ENCODE measurements at regions not wholly inside any gene's neighbourhood (a gene's known extent, or its start where the extent isn't known, plus 50 kb on each side); places are given as distances from the start of the nearest gene placed in this dataset.
"Not testable (repeated sequence)": the region's sequence is repeated elsewhere in the genome, so short reads cannot be mapped to it uniquely, and the experiment has no call there.

- Histone ChIP-seq H3K4me1 (ENCODE audit: control insufficient read depth, insufficient read depth, low read length) (no peaks in the 10 kb centered on the region), H3K9me3 (ENCODE audit: control insufficient read depth, low read length) (no peaks in the 10 kb centered on the region), H3K4me3 (ENCODE audit: low read length) (no peak overlapping the region), H3K27me3 (ENCODE audit: control insufficient read depth, insufficient read depth) (no peaks in the 10 kb centered on the region), H3K27ac (ENCODE audit: low read length) (no peak overlapping the region)
- WGBS: 91% methylated on average over 5 of the region's 5 CpGs
- intact Hi-C loops (cut with DNase I): no loop called here
- DNase-seq: no peak
- no peak for ATAC-seq
Observed at GRCh38 chr15:92763459-92763858, 107.9 kb upstream of the FAM174B start.

DNA sequence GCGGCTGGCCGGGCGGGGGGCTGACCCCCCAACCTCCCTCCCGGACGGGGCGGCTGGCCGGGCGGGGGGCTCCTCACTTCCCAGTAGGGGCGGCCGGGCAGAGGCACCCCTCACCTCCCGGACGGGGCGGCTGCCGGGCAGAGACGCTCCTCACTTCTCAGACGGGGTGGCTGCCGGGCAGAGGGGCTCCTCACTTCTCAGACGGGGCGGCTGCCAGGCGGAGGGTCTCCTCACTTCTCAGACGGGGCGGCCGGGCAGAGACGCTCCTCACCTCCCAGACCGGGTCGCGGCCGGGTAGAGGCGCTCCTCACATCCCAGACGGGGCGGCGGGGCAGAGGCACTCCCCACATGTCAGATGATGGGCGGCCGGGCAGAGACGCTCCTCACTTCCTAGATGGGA, 112.6 kb upstream of the FAM174B start:
- WGBS: 95% methylated on average over 26 of the region's 35 CpGs
- intact Hi-C loops (cut with DNase I): not testable (repeated sequence)

DNA sequence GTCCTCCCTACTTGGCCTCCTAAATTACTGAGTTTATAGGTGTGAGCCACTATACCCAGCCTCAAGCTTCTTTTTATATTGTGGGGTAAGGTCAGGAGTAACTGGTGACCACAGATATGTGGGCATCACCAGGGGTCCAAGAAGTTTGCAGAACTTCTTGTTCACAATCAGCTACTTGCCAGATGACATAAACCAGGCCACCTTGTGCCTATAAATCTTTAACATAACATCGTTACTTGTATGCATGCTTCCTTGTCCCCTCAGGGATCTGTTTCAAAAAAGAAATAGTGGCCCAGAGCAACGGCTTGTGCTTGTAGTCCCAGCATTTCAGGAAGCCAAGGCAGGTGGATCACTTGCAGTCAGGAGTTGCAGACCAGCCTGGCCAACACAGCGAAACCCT, 115.1 kb upstream of the FAM174B start:
- no peaks in the 10 kb centered on the region for H3K9me3 ChIP-seq (ENCODE audit: control insufficient read depth, low read length)
- no peak overlapping the region for H3K4me3 ChIP-seq (ENCODE audit: low read length)
- WGBS: 78% methylated on average over 3 of the region's 3 CpGs
- H3K4me1 ChIP-seq (ENCODE audit: control insufficient read depth, insufficient read depth, low read length): no peaks in the 10 kb centered on the region
- DNase-seq (no peak), ATAC-seq (no peak)
- intact Hi-C loops (cut with DNase I): no loop called here
- no peaks in the 10 kb centered on the region for H3K27me3 ChIP-seq (ENCODE audit: control insufficient read depth, insufficient read depth)
- no peak overlapping the region for H3K27ac ChIP-seq (ENCODE audit: low read length)

More for the DNA sequence above, 112.6 kb upstream of the FAM174B start:
- not testable (repeated sequence) for ATAC-seq; H3K27ac ChIP-seq (ENCODE audit: low read length); H3K4me3 ChIP-seq (ENCODE audit: low read length); H3K27me3 ChIP-seq (ENCODE audit: control insufficient read depth, insufficient read depth); H3K9me3 ChIP-seq (ENCODE audit: control insufficient read depth, low read length); DNase-seq; H3K4me1 ChIP-seq (ENCODE audit: control insufficient read depth, insufficient read depth, low read length)

DNA sequence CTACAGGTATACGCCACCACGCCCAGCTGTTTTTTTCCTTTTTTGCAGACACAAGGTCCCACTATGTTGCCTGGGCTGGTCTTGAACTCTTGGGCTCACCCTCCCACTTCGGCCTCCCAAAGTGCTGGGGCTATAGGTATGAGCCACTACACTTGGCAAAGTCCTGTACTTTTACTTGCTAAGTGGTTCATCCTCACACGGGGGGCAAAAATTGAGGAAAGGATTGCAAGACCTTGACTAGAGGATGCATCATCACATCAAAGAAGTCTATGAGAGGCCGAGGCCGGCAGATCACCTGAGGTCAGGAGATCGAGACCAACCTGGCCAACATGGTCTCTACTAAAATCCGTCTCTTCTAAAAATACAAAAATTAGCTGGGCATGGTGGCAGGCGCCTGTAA, 116.5 kb upstream of the FAM174B start:
- H3K9me3 ChIP-seq (ENCODE audit: control insufficient read depth, low read length): no peaks in the 10 kb centered on the region
- intact Hi-C loops (cut with DNase I): no loop called here
- no peak overlapping the region for H3K4me3 ChIP-seq (ENCODE audit: low read length)
- 97% methylated on average over 9 of the region's 9 CpGs for WGBS
- H3K27ac ChIP-seq (ENCODE audit: low read length): no peak overlapping the region
- H3K27me3 ChIP-seq (ENCODE audit: control insufficient read depth, insufficient read depth): no peaks in the 10 kb centered on the region
- no peak for DNase-seq
- no peaks in the 10 kb centered on the region for H3K4me1 ChIP-seq (ENCODE audit: control insufficient read depth, insufficient read depth, low read length)
- ATAC-seq: no peak

- WGBS: 93% methylated on average over 24 of the region's 24 CpGs
- ATAC-seq (no peak), DNase-seq (no peak)
- intact Hi-C loops (cut with DNase I): no loop called here
- H3K4me3 ChIP-seq (ENCODE audit: low read length): no peak overlapping the region
- no peaks in the 10 kb centered on the region for H3K27me3 ChIP-seq (ENCODE audit: control insufficient read depth, insufficient read depth)
- H3K27ac ChIP-seq (ENCODE audit: low read length): no peak overlapping the region
- H3K9me3 ChIP-seq (ENCODE audit: control insufficient read depth, low read length): no peaks in the 10 kb centered on the region
- H3K4me1 ChIP-seq (ENCODE audit: control insufficient read depth, insufficient read depth, low read length): no peaks in the 10 kb centered on the region
Observed at GRCh38 chr15:92772626-92773244, 117.2 kb upstream of the FAM174B start.

- intact Hi-C loops (cut with DNase I): no loop called here
- ATAC-seq: no peak
- 94% methylated on average over 6 of the region's 6 CpGs for WGBS
- H3K9me3 ChIP-seq (ENCODE audit: control insufficient read depth, low read length): no peaks in the 10 kb centered on the region
- H3K27ac ChIP-seq (ENCODE audit: low read length): no peak overlapping the region
- no peak for DNase-seq
- no peaks in the 10 kb centered on the region for H3K27me3 ChIP-seq (ENCODE audit: control insufficient read depth, insufficient read depth)
- H3K4me3 ChIP-seq (ENCODE audit: low read length): no peak overlapping the region
- H3K4me1 ChIP-seq (ENCODE audit: control insufficient read depth, insufficient read depth, low read length): no peaks in the 10 kb centered on the region
Observed at GRCh38 chr15:92773340-92773739, 117.8 kb upstream of the FAM174B start.

DNA sequence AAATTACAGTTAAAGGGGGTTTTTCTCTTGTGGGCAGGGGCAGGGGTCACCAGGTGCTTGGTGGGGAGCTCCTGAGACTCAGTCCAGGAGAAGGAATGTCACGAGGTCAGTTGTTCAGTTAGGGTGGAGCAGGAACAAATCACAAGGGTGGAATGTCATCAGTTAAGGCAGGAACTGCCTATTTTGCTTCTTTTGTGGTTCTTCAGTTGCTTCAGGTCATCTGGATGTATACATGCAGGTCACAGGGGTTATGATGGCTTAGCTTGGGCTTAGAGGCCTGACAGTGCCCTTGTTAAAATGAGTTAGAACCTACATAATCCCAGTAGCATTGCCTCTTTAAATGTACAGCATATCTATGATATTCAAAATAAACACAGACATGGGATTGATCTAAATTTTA, 120.2 kb upstream of the CHD2 start:
- intact Hi-C loops (cut with DNase I): no loop called here
- H3K4me1 ChIP-seq (ENCODE audit: control insufficient read depth, insufficient read depth, low read length): no peaks in the 10 kb centered on the region
- ATAC-seq (no peak), DNase-seq (no peak)
- WGBS: 93% methylated on average over 1 of the region's 1 CpG
- H3K27ac ChIP-seq (ENCODE audit: low read length): no peak overlapping the region
- no peak overlapping the region for H3K4me3 ChIP-seq (ENCODE audit: low read length)
- H3K27me3 ChIP-seq (ENCODE audit: control insufficient read depth, insufficient read depth): no peaks in the 10 kb centered on the region
- no peaks in the 10 kb centered on the region for H3K9me3 ChIP-seq (ENCODE audit: control insufficient read depth, low read length)

- DNase-seq (no peak), ATAC-seq (no peak)
- Histone ChIP-seq H3K27ac (ENCODE audit: low read length) (no peak overlapping the region), H3K27me3 (ENCODE audit: control insufficient read depth, insufficient read depth) (no peaks in the 10 kb centered on the region), H3K4me1 (ENCODE audit: control insufficient read depth, insufficient read depth, low read length) (no peaks in the 10 kb centered on the region), H3K9me3 (ENCODE audit: control insufficient read depth, low read length) (no peaks in the 10 kb centered on the region), H3K4me3 (ENCODE audit: low read length) (no peak overlapping the region)
- WGBS: 93% methylated on average over 3 of the region's 3 CpGs
- intact Hi-C loops (cut with DNase I): no loop called here
Observed at GRCh38 chr15:92780843-92781242, 119.3 kb upstream of the CHD2 start.

GRCh38 chr15:92781925-92782453, 118.1 kb upstream of the CHD2 start:
- Histone ChIP-seq H3K4me1 (ENCODE audit: control insufficient read depth, insufficient read depth, low read length) (no peaks in the 10 kb centered on the region), H3K27me3 (ENCODE audit: control insufficient read depth, insufficient read depth) (no peaks in the 10 kb centered on the region), H3K27ac (ENCODE audit: low read length) (no peak overlapping the region), H3K9me3 (ENCODE audit: control insufficient read depth, low read length) (no peaks in the 10 kb centered on the region), H3K4me3 (ENCODE audit: low read length) (no peak overlapping the region)
- intact Hi-C loops (cut with DNase I): no loop called here
- DNase-seq: no peak
- WGBS: 80% methylated on average over 4 of the region's 4 CpGs
- ATAC-seq: no peak

GRCh38 chr15:92787116-92787515, 113.0 kb upstream of the CHD2 start:
- H3K27ac ChIP-seq (ENCODE audit: low read length): no peak overlapping the region
- 87% methylated on average over 3 of the region's 3 CpGs for WGBS
- DNase-seq (no peak), ATAC-seq (no peak)
- no peak overlapping the region for H3K4me3 ChIP-seq (ENCODE audit: low read length)
- H3K4me1 ChIP-seq (ENCODE audit: control insufficient read depth, insufficient read depth, low read length): no peaks in the 10 kb centered on the region
- intact Hi-C loops (cut with DNase I): no loop called here
- no peaks in the 10 kb centered on the region for H3K27me3 ChIP-seq (ENCODE audit: control insufficient read depth, insufficient read depth)
- no peaks in the 10 kb centered on the region for H3K9me3 ChIP-seq (ENCODE audit: control insufficient read depth, low read length)

DNA sequence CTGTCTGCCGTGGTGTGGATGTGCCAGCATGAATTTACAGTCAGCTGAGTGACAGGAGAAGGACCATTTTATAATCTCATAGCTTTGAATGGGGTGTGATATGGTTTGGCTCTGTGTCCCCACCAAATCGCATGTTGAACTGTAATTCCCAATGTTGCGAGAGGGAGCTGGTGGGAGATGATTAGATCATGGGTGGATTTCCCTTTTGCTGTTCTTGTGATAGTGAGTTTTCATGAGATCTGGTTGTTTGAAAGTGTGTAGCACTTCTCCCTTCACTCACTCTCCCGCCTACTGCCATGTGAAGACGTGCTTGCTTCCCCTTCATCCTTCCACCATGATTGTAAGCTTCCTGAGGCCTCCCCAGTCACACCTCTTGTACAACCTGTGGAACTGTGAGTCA, 111.9 kb upstream of the CHD2 start:
- no peak for DNase-seq
- 96% methylated on average over 5 of the region's 5 CpGs for WGBS
- Histone ChIP-seq H3K4me3 (ENCODE audit: low read length) (no peak overlapping the region), H3K4me1 (ENCODE audit: control insufficient read depth, insufficient read depth, low read length) (no peaks in the 10 kb centered on the region), H3K27ac (ENCODE audit: low read length) (no peak overlapping the region), H3K27me3 (ENCODE audit: control insufficient read depth, insufficient read depth) (no peaks in the 10 kb centered on the region), H3K9me3 (ENCODE audit: control insufficient read depth, low read length) (no peaks in the 10 kb centered on the region)
- ATAC-seq: no peak
- intact Hi-C loops (cut with DNase I): no loop called here

- DNase-seq; H3K4me1 ChIP-seq (ENCODE audit: control insufficient read depth, insufficient read depth, low read length); intact Hi-C loops (cut with DNase I); H3K27me3 ChIP-seq (ENCODE audit: control insufficient read depth, insufficient read depth); ATAC-seq; H3K9me3 ChIP-seq (ENCODE audit: control insufficient read depth, low read length); H3K27ac ChIP-seq (ENCODE audit: low read length); H3K4me3 ChIP-seq (ENCODE audit: low read length): not testable (repeated sequence)
- WGBS: 97% methylated on average over 15 of the region's 15 CpGs
Observed at GRCh38 chr15:92788793-92789192, 111.3 kb upstream of the CHD2 start.
